ENCODE measurements at regions not wholly inside any gene's neighbourhood (a gene's known extent, or its start where the extent isn't known, plus 50 kb on each side); places are given as distances from the start of the nearest gene placed in this dataset.

GRCh38 chr5:103918668-103919367, 356.2 kb upstream of the NUDT12 start:
- TF ChIP-seq, protein P1, sequence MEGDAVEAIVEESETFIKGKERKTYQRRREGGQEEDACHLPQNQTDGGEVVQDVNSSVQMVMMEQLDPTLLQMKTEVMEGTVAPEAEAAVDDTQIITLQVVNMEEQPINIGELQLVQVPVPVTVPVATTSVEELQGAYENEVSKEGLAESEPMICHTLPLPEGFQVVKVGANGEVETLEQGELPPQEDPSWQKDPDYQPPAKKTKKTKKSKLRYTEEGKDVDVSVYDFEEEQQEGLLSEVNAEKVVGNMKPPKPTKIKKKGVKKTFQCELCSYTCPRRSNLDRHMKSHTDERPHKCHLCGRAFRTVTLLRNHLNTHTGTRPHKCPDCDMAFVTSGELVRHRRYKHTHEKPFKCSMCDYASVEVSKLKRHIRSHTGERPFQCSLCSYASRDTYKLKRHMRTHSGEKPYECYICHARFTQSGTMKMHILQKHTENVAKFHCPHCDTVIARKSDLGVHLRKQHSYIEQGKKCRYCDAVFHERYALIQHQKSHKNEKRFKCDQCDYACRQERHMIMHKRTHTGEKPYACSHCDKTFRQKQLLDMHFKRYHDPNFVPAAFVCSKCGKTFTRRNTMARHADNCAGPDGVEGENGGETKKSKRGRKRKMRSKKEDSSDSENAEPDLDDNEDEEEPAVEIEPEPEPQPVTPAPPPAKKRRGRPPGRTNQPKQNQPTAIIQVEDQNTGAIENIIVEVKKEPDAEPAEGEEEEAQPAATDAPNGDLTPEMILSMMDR (IDR thresholded peaks at IDR 0.05; ENCODE audit: insufficient read depth, low read depth, low read length) = no peak
- TF ChIP-seq EZH2 (IDR thresholded peaks at IDR 0.05; ENCODE audit: insufficient read depth, low read length) = no peak

Measured in astrocyte (in vitro differentiated cells and primary cell).